ENCODE measurements at regions not wholly inside any gene's neighbourhood (a gene's known extent, or its start where the extent isn't known, plus 50 kb on each side); places are given as distances from the start of the nearest gene placed in this dataset.

DNA sequence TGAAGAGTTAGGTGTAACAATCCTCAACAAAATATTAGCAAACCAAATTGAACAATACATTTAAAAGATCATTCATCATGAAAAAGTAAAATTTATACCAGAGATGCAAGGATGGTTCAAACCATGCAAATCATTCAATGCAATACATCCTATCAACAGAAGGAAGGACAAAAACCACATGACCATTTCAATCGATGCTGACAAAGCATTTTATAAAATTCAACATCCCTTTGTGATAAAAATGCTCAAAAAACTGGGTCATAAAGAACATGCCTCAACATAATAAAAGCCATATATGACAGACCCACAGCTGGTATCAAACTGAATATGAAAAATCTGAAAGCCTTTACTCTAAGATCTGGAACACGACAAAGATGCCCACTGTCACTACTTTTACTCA, 490.3 kb upstream of the IRAK1BP1 start:
- TF ChIP-seq, protein P1, sequence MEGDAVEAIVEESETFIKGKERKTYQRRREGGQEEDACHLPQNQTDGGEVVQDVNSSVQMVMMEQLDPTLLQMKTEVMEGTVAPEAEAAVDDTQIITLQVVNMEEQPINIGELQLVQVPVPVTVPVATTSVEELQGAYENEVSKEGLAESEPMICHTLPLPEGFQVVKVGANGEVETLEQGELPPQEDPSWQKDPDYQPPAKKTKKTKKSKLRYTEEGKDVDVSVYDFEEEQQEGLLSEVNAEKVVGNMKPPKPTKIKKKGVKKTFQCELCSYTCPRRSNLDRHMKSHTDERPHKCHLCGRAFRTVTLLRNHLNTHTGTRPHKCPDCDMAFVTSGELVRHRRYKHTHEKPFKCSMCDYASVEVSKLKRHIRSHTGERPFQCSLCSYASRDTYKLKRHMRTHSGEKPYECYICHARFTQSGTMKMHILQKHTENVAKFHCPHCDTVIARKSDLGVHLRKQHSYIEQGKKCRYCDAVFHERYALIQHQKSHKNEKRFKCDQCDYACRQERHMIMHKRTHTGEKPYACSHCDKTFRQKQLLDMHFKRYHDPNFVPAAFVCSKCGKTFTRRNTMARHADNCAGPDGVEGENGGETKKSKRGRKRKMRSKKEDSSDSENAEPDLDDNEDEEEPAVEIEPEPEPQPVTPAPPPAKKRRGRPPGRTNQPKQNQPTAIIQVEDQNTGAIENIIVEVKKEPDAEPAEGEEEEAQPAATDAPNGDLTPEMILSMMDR (IDR thresholded peaks at IDR 0.05) = no peak
- no peak for TF ChIP-seq POLR2A (IDR thresholded peaks at IDR 0.05)

Measured in thyroid gland (tissue), 4 donors.